Caco-2 (cell line): ENCODE measurements at regions not wholly inside any gene's neighbourhood (a gene's known extent, or its start where the extent isn't known, plus 50 kb on each side); places are given as distances from the start of the nearest gene placed in this dataset.
"Not testable (repeated sequence)": the region's sequence is repeated elsewhere in the genome, so short reads cannot be mapped to it uniquely, and the experiment has no call there.

Experiments
- BruUV-seq: library from RNA; stranded (reverse); fragments of 400-500 nt; replicated peaks from 2 replicates; lab custom pipeline; 2021; lab: Mats Ljungman, UMichigan
- CTCF ChIA-PET: fragments of 300-600 bp; sonication (Branson Sonifier 250); formaldehyde crosslinking; loops from one replicate; lab custom pipeline; 2022; ENCODE audit warnings: antibody characterized with exemption; lab: Charles Lee
- POLR2A ChIA-PET: fragments of 300-600 bp; sonication (Branson Sonifier 250); formaldehyde crosslinking; loops from one replicate; lab custom pipeline; 2022; ENCODE audit warnings: antibody characterized with exemption; lab: Charles Lee
- DNase-seq, 2 experiments: peaks; one replicate each; pipeline versions ENCODE4 v3.0.0 to v3.0.0-alpha.2; 2020 to 2022
- H3K27me3 ChIP-seq: replicated peaks from 2 replicates; pipeline ENCODE4 v1.6.0; 2011; ENCODE audit warnings: low read length; ENCODE audit not compliant: control insufficient read depth, insufficient read depth
- H3K36me3 ChIP-seq: 2 replicates; pipeline ENCODE4 v1.5.1; 2011; ENCODE audit warnings: low read length; ENCODE audit not compliant: control insufficient read depth, insufficient read depth
- H3K4me1 ChIP-seq: fragments of 250-450 bp; sonication (Bioruptor Pico); 2 replicates; pipeline ENCODE4 v1.5.1; 2020; ENCODE audit warnings: mild to moderate bottlenecking
- H3K4me3 ChIP-seq: 2 replicates; pipeline ENCODE4 v1.5.1; 2011; ENCODE audit warnings: low read depth, mild to moderate bottlenecking, control low read depth, low read length
- H3K9me3 ChIP-seq: fragments of 250-450 bp; sonication (Bioruptor Pico); 2 replicates; pipeline ENCODE4 v1.5.1; 2020; ENCODE audit warnings: mild to moderate bottlenecking, moderate library complexity
- H3K27ac Mint-ChIP-seq: one replicate; pipeline ENCODE4 v1.8.0; 2022; ENCODE audit warnings: mixed read lengths; ENCODE audit not compliant: unreplicated experiment
- H3K27me3 Mint-ChIP-seq: one replicate; pipeline ENCODE4 v1.8.0; 2022; ENCODE audit warnings: mixed read lengths; ENCODE audit not compliant: insufficient read depth, unreplicated experiment
- H3K36me3 Mint-ChIP-seq: one replicate; pipeline ENCODE4 v1.8.0; 2022; ENCODE audit warnings: mild to moderate bottlenecking, mixed read lengths; ENCODE audit not compliant: insufficient read depth, unreplicated experiment
- H3K4me1 Mint-ChIP-seq: one replicate; pipeline ENCODE4 v1.8.0; 2022; ENCODE audit warnings: low read depth, mixed read lengths; ENCODE audit not compliant: unreplicated experiment
- H3K4me3 Mint-ChIP-seq: one replicate; pipeline ENCODE4 v1.8.0; 2022; ENCODE audit warnings: mild to moderate bottlenecking, moderate library complexity, mixed read lengths; ENCODE audit not compliant: unreplicated experiment
- H3K9me3 Mint-ChIP-seq: one replicate; pipeline ENCODE4 v1.8.0; 2022; ENCODE audit warnings: mixed read lengths; ENCODE audit not compliant: unreplicated experiment
- CTCF ChIP-seq, 2 experiments: fragments of 200-600 bp in 1 of 2; IDR thresholded peaks; 1 replicate in 1 of 2; 2 replicates in 1 of 2; pipeline versions ENCODE4 v1.5.1 to v1.8.0; 2011 to 2022; ENCODE audit warnings: antibody characterized with exemption in 1 of 2, control low read depth in 1 of 2, inconsistent platforms in 1 of 2, low read depth in 1 of 2, low read length in 1 of 2, mild to moderate bottlenecking in 1 of 2, moderate library complexity in 1 of 2; ENCODE audit not compliant: insufficient read depth in 1 of 2, severe bottlenecking in 1 of 2, unreplicated experiment in 1 of 2
- intact Hi-C: fragments of 100-400 bp; cut with micrococcal nuclease; formaldehyde crosslinking; loops from one replicate; pipeline ENCODE4 v1.10.0; 2022; ENCODE audit not compliant: unreplicated experiment

GRCh38 chrX:1060562-1060960, 151.9 kb downstream of the CRLF2 start:
- H3K27ac Mint-ChIP-seq, result no peak overlapping the region
- no peaks in the 10 kb centered on the region for H3K4me1 Mint-ChIP-seq
- no TSS peak for BruUV-seq
- no peaks in the 10 kb centered on the region for H3K27me3 Mint-ChIP-seq
- TF ChIP-seq CTCF (IDR thresholded peaks at IDR 0.05; ENCODE audit: insufficient read depth in 1 of 2, low read depth in 1 of 2, low read length in 1 of 2, severe bottlenecking in 1 of 2, unreplicated experiment in 1 of 2), result no peak
- Histone ChIP-seq H3K36me3 (no peaks in the 10 kb centered on the region), H3K4me3 (no peak overlapping the region), H3K4me1 (no peaks in the 10 kb centered on the region), H3K27me3 (no peaks in the 10 kb centered on the region), H3K9me3 (no peaks in the 10 kb centered on the region)
- DNase-seq, result no peak
- intact Hi-C loops, result no loop called here
- no peak overlapping the region for H3K4me3 Mint-ChIP-seq
- ChIA-PET POLR2A (no interaction called here), CTCF (no interaction called here)
- H3K9me3 Mint-ChIP-seq, result peaks cover 16% of the 10 kb centered on the region
- H3K36me3 Mint-ChIP-seq, result no peaks in the 10 kb centered on the region

- H3K27me3 ChIP-seq, result no peaks in the 10 kb centered on the region
- no peaks in the 10 kb centered on the region for H3K9me3 ChIP-seq
- ChIA-PET POLR2A (no interaction called here), CTCF (no interaction called here)
- TF ChIP-seq CTCF (IDR thresholded peaks at IDR 0.05; ENCODE audit: insufficient read depth in 1 of 2, low read depth in 1 of 2, low read length in 1 of 2, severe bottlenecking in 1 of 2, unreplicated experiment in 1 of 2), result no peak
- Mint-ChIP-seq H3K36me3 (no peaks in the 10 kb centered on the region), H3K27ac (no peak overlapping the region), H3K27me3 (no peaks in the 10 kb centered on the region), H3K4me1 (no peaks in the 10 kb centered on the region), H3K4me3 (no peak overlapping the region), H3K9me3 (peaks cover 16% of the 10 kb centered on the region)
- H3K4me3 ChIP-seq, result no peak overlapping the region
- H3K36me3 ChIP-seq, result no peaks in the 10 kb centered on the region
- no TSS peak for BruUV-seq
- intact Hi-C loops, result no loop called here
- DNase-seq, result no peak
- no peaks in the 10 kb centered on the region for H3K4me1 ChIP-seq
Measured at GRCh38 chrX:1059576-1060561, 152.6 kb downstream of the CRLF2 start.

GRCh38 chrX:1053600-1053999, 158.8 kb downstream of the CRLF2 start:
- intact Hi-C loops, H3K27ac Mint-ChIP-seq, DNase-seq, H3K36me3 ChIP-seq, H3K4me1 Mint-ChIP-seq, BruUV-seq, H3K27me3 ChIP-seq, H3K4me1 ChIP-seq, POLR2A ChIA-PET, H3K4me3 ChIP-seq, CTCF ChIA-PET, H3K36me3 Mint-ChIP-seq, H3K9me3 Mint-ChIP-seq, H3K4me3 Mint-ChIP-seq, H3K27me3 Mint-ChIP-seq: not testable (repeated sequence)
- H3K9me3 ChIP-seq, result peaks cover 15% of the 10 kb centered on the region
